Right lung (tissue), 2 donors: ENCODE measurements at regions not wholly inside any gene's neighbourhood (a gene's known extent, or its start where the extent isn't known, plus 50 kb on each side); places are given as distances from the start of the nearest gene placed in this dataset.
"Not testable (repeated sequence)": the region's sequence is repeated elsewhere in the genome, so short reads cannot be mapped to it uniquely, and the experiment has no call there.

Experiments used
- DNase-seq, 2 donors: peaks; one replicate each; pipeline ENCODE4 v3.0.0-alpha.2; 2013

DNA sequence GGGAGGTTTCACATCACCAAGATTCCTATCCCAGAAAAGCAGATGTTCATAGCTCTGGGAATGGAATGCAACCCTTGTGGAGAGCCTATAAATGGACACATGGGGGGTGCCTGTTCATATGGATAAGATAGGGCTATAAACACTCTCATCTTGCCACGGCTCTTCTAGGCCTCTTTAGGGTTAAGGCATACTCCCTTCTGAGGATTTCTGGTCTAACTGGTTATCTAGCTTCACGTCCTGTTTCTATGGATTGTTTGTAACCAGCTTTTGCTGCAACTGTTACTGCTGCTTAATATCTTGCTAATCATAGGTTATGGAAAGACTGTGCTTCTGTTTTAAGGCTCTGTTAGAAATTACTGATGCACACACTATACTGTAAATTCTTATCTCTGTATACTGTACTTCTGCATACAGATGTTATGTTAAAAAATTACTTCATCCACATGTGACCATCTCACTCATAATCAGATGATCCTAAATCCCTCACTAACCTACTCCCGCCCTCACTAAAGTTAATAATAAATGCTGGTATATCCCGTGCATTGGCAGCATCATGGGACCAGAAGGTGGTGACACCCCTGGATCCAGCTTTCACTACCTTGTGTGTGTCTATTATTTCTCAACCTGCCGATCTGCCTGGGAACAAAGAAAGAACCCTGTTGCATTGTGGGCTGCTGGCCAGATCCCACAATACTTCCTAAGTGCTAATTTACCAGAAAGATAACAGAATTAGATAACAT lies 68.7 kb downstream of the PRKAB2 start:
- DNase-seq = not testable (repeated sequence)

DNA sequence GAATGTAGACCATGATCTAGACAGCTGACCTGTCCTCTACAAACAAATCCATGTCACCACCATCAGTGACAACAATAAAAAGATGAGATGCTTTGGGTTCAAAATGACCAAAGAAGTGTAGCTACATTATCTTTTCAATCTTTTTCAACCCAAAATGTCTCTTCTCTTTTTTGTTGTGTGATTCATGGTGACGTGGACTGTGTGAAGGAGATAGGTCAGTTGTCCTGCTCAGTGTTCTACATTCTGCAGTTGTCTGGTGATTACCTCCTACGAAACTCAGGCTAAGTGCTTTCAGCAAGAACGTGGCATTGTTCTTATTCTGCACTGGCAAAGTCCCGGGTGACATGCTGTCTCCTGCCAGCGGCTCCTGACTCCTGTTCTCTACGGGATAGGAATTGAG lies 73.1 kb downstream of the PRKAB2 start:
- no peak for DNase-seq

DNA sequence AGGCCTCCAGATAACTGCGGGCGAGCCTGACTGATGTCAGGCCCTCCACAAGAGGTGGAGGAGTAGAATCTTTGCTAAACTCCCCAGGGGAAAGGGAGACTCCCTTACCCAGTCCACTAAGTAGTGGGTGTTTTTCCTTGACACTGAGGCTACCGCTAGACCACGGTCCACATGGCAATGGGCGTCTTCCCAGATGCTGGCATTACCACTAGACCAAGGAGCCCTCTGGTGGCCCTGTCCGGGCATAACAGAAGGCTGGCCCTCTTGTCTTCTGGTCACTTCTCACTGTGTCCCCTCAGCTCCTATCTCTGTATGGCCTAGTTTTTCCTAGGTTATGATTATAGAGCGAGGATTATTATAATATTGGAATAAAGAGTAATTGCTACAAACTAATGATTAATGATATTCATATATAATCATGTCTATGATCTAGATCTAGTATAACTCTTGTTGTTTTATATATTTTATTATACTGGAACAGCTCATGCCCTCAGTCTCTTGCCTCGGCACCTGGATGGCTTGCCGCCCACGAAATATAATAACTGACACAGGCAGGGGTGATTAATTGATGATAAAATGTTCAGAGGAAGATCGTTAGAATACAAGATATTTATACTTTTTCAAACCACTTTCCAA lies 73.8 kb downstream of the PRKAB2 start:
- DNase-seq = not testable (repeated sequence)

DNA sequence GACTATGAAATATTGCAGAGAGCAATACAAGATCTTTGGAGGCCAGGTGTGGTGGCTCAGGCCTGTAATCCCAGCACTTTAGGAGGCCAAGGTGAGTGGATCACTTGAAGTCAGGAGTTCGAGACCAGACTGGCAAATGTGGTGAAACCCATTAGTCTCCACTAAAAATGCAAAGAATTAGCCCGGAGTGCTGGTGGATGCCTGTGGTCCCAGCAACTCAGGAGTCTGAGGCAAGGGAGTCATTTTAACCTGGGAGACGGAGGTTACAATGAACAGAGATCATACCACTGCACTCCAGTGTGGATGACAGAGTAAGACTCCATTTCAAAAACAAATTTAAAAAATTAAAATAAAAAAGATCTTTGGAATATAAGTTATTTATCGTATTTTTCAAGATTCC lies 76.6 kb downstream of the PRKAB2 start:
- no peak for DNase-seq

DNA sequence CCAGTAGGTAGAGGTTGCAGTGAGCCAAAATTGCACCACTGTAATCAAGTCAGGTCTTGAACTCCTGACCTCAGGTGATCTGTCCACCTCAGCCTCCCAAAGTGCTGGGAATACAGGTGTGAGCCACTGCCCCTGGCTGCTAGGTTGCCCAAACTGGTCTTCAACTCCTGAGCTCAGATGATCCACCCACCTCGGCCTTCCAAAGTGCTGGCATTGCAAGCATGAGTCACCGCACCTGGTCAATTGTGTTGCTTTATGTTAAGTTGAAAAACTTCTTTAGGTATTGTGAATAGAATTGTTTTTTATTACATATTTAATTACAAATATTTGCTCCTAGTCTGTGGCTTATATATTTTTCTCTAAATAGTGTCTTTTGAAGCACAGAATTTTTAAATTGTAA lies 80.5 kb downstream of the PRKAB2 start:
- DNase-seq = no peak

DNA sequence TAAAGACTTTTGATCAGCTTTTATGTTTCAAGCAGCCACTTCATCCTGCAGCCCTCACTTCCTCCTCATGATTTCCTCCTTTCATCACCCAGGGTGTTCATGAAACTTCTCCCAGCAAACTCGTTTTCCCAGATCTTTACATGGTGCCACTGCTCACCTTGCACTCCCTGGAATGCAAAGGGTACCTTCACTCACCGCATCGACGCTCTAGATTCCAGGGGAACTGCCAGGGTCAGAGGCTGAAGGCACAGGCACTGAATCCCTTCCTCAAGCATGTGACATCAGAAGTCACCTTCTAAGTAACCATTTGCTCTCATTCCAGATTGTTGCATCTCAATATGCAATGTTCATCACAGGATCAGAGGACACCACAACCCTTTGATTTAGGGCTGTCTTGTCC lies 82.8 kb downstream of the PRKAB2 start:
- no peak for DNase-seq

- DNase-seq = no peak
Measured at GRCh38 chr1:147086129-147086528, 86.1 kb downstream of the PRKAB2 start.

DNA sequence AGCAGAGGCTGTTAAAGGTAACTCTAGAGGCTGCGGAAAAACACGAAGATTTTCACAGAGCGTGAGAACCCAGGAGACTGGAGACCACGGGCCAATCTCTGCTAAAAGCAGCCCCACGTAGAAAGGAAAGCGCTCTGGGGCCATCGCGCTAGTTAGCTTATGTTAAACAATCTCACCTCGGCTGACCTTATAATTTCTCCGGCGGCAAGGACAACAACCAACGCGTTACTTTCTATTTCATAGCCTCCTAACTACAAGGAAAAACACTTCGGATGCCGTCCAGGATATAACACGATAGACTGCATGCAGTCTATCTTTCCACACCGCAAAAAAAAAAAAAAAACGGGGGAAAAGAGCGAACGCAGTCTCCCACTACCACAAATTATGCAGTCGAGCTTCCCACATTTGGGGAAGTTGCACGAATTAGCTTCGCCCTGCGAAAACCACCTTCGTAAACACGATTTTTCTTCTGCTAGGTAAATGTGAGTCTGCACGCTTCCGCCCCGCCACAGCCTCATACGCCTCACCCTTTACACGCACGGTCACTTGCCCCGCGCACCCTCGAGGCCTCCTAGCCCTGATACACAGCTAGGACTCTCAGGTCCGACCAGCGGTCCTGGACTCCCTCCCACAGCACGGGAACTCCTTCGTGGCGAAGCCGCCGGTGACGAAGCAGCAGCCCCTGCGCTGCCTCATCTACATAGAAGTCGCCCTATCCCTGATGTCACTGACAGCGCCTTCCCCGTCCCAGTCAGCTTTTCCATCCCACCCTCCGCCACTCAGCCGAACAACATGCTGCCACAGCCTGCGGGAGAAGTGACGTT lies 87.8 kb downstream of the PRKAB2 start:
- DNase-seq = peak; percentile 88 to 91

DNA sequence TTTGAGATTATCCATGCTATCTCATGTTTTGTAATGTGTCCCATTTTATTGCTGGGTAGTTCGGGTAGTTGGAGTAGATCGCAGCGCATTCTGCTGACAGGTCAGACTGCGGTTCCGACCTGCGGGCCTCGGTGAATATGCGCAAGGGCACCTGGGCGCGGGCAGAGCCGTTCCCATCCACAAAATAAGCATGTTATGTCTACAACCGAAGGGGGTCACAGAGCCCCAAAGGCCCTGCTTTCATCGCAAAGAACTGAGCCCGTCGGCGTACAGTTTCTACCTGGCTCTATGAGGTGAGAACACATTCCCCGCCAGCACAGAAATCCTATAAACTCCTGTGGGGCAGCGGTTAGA lies 88.4 kb downstream of the PRKAB2 start:
- DNase-seq = no peak

DNA sequence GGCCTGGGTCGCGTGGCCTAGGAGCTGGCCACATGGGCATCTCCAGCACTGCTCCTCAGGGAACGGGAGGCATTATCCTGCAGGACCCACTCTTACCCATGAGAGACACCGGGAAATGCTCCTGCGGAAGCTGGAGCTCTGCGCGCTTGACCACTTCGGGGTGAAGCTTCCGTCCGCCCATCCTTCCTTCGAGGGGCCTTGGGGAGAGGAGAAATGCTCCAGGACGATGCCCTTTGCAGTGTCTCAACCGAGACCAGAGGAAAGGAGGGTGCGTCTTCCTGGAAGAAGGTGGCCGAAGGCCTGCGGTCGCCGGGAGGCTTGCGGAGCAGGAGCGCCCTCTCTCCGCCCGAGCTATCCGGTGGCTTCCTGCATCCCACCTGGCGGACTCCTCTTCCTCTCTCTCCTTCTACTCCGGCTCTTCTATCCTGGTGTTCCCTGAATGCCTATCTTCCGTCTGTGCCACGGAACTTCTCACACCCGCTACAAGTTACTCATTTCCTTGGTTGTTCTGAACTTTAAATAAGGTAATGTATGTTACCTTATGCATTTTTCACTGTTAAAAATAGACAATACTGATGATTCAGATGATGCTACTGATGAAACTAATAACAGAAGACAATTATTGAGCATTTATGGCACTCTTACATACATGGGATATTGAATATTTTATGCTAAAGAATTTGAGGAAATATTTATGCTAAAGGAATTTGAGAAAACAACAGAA lies 91.4 kb downstream of the PRKAB2 start:
- no peak for DNase-seq

GRCh38 chr1:147080006-147080661 lies 92.1 kb downstream of the PRKAB2 start:
- no peak for DNase-seq

DNA sequence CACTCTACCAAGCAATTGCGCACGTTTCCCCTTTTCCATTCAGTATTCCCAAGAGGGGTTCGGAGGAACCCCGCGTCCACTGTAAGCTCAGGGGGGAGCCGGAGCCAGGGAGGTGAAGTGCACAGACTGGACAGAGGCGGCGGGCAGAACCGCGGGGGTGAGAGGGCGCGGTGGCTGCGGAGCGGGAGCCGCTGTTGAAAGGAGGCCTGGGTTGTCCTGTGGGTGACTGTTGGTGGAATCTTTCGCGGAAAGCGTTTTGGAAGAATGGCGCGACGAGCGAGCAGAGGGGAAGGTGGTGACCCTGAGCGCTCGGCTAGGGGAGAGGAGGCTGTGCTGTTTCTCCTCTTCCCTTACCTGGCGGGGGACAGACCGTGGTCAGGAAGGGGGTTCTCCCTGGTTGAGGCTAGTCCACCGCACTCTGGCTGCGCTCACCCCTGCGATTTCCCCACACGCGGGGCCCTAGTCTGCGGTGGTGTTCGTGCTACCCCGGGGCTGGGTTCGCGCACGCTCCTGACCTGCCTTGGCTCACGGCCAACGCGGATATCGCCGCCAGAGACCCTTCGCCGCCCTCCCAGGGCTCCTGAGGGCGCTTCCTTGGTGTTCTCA lies 92.8 kb downstream of the PRKAB2 start:
- DNase-seq = no peak

DNA sequence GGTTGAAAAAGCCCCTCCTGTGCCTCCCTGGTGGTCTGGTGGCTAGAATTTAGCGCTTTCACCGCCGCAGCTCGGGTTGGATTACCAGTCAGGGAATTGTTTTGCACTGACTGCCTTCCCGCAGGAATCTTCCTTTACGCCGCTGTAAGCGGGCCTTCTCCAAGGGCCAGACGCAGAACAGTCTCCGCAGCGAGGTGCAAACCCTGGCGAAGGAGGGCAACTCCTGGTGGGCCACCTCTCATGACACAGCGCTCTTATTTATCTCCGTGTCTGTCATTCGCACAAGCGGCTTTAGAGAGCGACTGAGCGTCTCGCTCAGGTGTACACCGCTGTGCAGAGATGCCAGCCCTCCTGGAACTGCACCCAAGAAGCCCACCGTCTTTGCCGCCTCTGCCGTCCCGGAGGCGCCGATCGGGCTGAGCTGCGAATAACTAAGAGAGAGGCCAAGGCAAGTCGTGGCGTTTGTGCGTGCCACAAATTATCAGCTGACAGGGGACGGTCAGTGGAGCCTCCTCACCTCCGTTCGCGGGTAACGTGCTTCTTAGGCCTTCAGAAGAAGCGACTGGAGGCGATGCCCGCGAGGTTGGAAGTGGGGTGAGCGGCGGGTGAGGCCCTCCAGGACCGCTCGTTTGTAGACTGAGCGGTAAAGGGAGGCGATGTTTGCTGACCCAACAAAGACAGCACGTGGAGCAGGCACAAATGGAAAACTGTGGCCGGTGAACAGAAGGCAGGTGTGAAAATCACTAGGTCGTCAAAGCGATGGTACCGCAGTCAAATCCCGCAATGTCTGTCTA lies 93.5 kb downstream of the PRKAB2 start:
- DNase-seq = no peak

DNA sequence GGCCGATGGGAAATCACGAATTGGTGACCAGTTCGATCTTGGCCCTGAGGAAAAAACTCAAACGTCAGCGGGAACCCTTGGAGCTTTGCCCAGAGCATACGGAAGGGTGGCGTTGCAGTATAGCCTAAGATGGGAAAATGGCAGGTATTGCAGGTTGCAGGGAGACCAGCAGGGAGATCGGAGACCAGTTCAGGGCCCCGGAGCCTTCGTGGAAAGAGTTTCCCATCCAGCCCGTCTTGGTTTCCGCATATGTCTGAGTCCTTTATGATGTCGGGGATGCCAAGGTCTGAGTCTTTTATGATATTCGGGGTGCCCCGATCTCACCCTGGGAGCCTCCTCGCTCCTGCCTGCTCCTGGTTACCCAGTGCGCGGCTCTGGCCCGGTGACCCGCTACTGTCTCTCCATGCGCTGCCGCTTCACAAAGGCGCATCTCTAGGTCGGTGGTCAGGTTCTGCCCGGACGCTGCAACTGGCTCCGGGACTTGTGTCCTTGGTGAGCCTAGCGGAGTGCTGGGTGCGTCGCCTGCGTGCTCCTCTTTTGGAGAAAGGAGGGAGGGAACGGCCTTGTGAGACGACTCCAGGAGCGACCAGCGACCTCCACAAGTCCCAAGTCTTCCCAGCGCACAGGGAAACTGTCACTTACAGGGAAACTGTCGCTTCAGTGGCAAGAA lies 94.2 kb downstream of the PRKAB2 start:
- no peak for DNase-seq

DNA sequence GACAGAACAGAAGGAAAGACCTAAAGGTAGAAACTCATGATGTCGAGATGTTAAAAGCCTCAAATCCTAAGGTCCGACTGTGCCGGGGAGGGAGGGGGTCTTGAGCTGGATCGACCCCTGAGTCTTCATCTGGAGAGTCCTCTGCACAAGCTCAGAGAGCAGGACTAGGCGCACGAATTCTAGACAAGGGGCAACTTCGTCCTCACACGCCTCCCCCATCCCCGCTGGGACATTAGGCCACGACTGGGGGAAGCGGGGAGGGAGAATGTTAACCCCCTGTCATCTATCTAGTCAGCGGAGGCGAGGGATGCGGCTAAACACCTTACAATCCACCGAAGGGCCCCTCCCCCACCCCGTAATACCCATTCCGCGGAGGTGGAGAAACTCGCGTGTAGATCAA lies 94.7 kb downstream of the PRKAB2 start:
- DNase-seq = no peak

DNA sequence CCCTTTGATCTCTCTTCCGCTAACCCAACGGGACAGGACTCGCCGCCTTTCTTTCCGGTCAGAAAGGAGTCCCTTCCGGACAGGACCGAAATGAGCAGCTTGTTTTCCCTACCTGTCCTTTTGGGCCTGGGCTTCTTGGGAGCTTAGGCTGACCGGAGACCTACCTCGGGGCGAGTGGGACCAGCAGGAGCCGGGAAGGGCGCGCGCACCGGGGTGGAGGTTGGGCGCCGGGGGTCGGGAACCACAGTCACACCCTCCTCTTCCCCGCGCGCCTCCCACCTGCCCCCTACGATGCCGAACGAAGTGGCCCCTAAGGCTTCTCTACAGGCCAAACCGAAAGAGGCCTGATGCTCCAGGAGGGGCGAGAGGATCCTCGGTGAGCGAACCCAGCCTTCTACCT lies 95.2 kb downstream of the PRKAB2 start:
- DNase-seq = no peak

GRCh38 chr1:147076442-147076841 lies 95.8 kb downstream of the PRKAB2 start:
- DNase-seq = no peak

- no peak for DNase-seq
Measured at GRCh38 chr1:147072482-147073432, 99.5 kb downstream of the PRKAB2 start.

DNA sequence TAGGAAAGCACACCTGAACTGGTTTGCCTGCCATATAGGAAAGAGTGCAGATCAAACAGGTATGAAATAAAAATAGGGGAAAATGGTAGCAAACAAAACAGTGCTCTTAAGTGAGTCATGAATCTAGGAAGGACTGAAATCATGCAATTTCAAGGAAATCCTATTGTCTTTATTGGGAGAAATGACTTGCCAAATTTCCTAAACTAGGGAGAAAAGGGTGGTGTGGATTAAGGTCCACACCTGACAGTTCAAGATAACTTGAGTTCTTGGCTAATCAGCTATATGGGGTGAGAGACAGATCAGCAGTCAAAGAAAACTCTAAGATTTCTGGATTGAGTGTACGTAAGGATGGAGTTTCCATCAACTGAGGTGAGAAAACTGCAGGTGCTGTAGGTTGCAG lies 101.1 kb downstream of the PRKAB2 start:
- DNase-seq = no peak
